GM19397 (cell line): ENCODE measurements at regions not wholly inside any gene's neighbourhood (a gene's known extent, or its start where the extent isn't known, plus 50 kb on each side); places are given as distances from the start of the nearest gene placed in this dataset.

Experiments
- ATAC-seq: cut with Tn5 transposase; IDR thresholded peaks from one replicate; pipeline ENCODE4 v1.9.1; 2021; ENCODE audit warnings: mild to moderate bottlenecking, moderate library complexity; ENCODE audit not compliant: unreplicated experiment

- ATAC-seq = no peak
Measured at GRCh38 chr12:93318720-93319522, 58.8 kb upstream of the NUDT4 start.

- ATAC-seq = no peak
Measured at GRCh38 chr12:93319523-93320050, 58.1 kb upstream of the NUDT4 start.

- no peak for ATAC-seq
Measured at GRCh38 chr12:93322784-93323183, 54.9 kb upstream of the NUDT4 start.

- ATAC-seq = no peak
Measured at GRCh38 chr12:93323625-93324329, 53.9 kb upstream of the NUDT4 start.

GRCh38 chr12:93325855-93326254, 51.9 kb upstream of the NUDT4 start:
- ATAC-seq = no peak
